Hypothalamus (tissue), 51 donors: ENCODE measurements at regions not wholly inside any gene's neighbourhood (a gene's known extent, or its start where the extent isn't known, plus 50 kb on each side); places are given as distances from the start of the nearest gene placed in this dataset.
A peak's percentile ranks its signal among the peaks of the same experiment; 100 is the strongest.

Source experiments
- DNase-seq, 51 donors: peaks; one replicate each; lab custom pipeline; 2025; lab: John Stamatoyannopoulos, UW

GRCh38 chr5:167877924-167878323 is 413.5 kb upstream of the WWC1 start:
- no peak for DNase-seq

DNA sequence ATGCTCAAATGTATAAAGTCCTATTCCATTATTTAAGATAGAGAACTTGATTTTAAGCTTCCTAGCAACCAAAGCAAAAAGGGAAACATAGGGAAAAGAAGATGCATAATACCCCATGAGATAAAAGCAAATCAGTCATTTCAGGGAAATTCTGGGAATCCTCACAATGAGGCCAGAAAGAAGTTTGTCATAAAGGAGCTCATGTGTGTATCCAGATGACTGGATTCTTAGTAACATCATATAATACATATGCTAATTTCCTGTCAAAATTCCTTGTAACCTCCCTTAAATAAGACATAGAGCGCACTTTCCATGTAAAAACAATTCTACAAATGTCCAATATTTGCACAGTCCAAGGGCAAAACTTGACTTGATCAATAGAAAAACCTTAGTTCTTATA is 411.0 kb upstream of the WWC1 start:
- no peak for DNase-seq

DNA sequence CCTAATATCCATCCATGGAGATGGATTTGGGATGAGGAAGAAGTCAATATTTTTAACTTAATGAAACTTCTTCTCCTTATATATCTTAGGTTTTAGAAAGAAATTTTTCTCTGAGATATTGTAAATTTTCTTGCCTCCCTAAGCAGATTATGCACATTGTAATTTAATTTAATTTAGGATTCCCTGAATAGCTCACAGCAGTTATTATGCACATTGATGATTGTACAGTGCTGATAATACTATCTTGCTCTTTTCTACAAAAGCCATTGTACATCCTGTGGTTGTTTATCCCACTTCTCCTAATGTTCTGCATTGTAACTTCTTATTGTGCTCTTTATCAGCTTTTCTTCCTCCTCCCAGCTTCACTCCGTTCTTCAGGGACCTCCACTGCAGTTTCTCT is 410.4 kb upstream of the WWC1 start:
- no peak for DNase-seq

GRCh38 chr5:167886196-167886595 is 405.2 kb upstream of the WWC1 start:
- DNase-seq, result no peak

- no peak for DNase-seq
Observed at GRCh38 chr5:167888393-167888792, 403.1 kb upstream of the WWC1 start.

DNA sequence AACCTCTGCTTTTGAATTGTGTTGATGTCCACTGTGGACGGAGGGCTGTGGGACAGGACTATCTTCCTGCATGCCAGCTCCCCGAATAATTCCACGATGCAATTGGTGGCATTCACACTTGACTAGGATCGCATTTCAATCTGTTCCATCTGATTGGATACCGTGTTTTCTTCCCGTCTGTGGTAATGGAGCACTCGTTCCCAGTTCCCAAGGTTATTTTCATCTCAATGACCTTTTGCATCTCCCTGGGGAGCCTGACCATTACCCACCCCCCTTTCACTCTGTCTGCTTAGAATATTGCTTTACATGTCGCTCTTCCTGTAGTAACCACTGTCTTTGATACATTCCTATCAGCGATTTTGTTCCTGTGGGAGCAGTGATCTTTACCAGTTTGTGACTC is 402.2 kb upstream of the WWC1 start:
- DNase-seq, result no peak

DNA sequence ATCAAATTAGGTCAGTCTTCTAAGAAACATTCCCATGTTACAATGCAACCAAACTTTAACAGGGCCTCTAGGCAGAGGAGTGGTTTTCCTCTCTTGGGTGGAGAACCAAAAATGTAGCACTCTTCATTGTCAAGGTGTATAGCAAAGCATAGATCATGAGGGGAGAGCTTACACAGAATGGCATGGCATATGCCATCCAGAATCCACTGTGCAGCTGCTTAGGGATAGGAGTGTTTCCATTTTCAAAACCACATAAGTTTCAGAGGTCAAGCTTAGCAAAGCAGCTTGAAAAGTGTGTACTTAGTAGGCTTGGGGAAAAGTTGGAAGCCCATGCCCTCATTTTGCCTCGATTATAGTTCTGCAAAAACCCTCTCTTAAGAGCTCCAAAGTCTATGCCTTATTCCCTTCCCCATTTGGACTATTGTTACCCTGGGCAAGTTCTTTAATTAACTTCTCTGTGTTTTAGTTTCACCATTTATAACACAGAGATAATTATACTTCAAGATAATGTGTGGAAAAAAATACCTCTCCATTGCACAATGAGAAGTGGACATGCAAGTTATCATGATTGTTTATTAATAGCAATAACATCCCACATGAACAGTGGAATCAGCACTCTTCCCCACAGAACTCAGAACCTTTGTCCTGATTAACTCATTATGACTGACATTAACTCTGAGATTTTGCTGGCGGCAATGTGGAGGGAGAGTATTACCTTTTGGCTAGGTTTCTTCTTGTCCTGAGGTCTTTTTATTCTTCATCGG is 398.9 kb upstream of the WWC1 start:
- DNase-seq, result no peak

GRCh38 chr5:167893271-167893670 is 398.2 kb upstream of the WWC1 start:
- DNase-seq, result no peak

- DNase-seq, result no peak
Observed at GRCh38 chr5:167894631-167895472, 396.6 kb upstream of the WWC1 start.

- no peak for DNase-seq
Observed at GRCh38 chr5:167895899-167896659, 395.4 kb upstream of the WWC1 start.

DNA sequence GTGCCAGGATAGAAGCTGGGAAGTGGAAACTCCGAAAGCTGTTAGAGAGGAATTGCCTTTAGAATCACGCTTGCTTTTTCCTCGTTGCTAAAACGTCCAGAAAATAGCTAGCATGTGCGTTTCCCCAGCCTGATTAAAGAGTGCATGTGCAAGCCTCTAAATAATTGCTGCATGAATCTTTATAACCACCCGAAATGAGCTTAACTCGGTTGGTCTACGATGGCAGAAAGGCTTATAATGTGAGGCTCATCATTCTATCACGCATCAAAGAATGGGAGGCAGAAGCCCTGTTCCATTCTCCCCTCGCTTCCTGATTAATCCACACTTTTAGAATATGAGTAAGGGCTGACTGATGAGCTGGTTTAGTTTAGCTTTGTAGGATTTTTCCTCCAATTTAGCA is 394.6 kb upstream of the WWC1 start:
- DNase-seq, result peak in 1 of 51 donors; percentile 2

DNA sequence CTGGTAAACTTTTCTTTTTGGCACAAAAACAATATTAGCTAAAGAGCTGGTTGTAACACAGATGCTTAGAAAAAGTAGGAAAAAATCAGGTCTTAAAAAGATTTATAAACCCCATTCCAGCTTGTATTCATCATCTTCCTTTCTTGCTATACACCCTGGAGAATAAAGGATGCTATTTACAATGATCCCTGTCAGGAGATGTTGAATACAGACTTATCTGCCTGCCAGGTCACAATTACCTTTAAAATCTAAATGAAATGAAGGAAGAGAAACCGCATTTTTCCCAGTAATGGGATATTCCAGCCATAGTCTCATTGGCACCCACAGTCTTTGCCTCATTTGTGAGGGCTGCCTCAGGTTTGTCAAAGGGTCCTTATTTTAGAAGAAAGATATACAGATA is 394.1 kb upstream of the WWC1 start:
- no peak for DNase-seq

- DNase-seq, result no peak
Observed at GRCh38 chr5:167898361-167899042, 392.9 kb upstream of the WWC1 start.

DNA sequence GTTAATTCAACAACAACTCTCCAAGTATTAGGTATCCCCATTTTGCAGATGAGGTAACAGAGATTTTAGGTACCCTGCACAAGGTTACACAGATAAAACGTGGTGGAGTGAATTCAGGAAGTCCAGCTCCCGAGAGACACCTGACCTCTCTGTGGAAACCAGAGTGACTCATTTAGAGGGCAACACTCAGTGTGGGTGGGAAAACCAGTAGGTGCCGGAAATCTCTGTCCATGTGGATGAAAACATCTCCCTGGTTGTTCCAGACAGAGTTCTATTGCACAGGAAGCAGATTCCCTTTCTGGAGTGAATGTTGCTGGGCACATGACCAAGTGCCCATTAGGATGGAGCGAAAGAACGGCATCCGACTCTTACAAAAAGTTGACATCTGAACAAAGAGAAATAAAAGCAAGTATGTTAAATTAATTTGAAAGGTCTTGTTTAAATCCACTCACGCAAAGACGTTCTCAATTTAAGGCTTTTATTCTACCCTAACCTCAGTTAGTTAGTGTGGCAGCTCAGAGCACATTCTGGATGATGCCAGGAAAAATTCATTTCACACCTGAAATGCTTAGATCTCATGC is 391.9 kb upstream of the WWC1 start:
- DNase-seq, result no peak

DNA sequence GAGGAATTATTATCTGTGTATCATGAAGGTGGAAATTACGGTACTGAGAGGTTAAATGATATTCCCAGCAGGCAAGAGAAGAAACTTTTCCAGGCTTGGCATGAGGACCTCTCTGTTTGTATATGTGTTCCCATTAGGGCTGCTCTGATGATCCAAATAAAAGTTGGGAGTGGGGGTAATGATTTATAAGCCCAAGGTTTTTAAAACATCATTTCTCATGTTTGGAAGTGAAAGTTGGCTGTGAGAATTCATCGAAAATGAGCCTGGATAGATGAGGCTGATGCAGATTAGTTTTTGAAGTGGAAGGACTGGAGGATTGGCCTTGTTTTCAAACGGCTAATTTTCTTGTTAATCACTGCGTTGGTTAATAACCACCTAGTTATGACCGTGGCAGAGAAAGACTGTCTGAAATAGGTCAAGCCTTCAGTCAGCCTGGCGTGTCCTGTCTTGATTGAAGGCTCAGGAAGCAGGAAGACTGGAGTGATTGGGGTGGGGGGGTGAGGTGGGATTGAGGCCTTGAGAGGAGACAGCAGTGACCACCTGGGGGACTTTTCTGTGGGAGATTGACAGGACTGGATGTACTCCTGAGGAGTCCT is 391.0 kb upstream of the WWC1 start:
- no peak for DNase-seq

- DNase-seq, result no peak
Observed at GRCh38 chr5:167902298-167902697, 389.1 kb upstream of the WWC1 start.

- no peak for DNase-seq
Observed at GRCh38 chr5:167903243-167903642, 388.2 kb upstream of the WWC1 start.

- DNase-seq, result no peak
Observed at GRCh38 chr5:167903659-167904058, 387.8 kb upstream of the WWC1 start.

GRCh38 chr5:167905919-167906853 is 385.3 kb upstream of the WWC1 start:
- DNase-seq, result peak in 1 of 51 donors; percentile 12
